OCI-LY7 (cell line): ENCODE measurements at regions not wholly inside any gene's neighbourhood (a gene's known extent, or its start where the extent isn't known, plus 50 kb on each side); places are given as distances from the start of the nearest gene placed in this dataset.
A peak's percentile ranks its signal among the peaks of the same experiment; 100 is the strongest.

Source experiments
- BruUV-seq: library from RNA; stranded (reverse); fragments of 400-500 nt; replicated peaks from 2 replicates; lab custom pipeline; 2021; lab: Mats Ljungman, UMichigan
- CTCF ChIA-PET: fragments of 300-600 bp; sonication (Branson Sonifier 250); formaldehyde crosslinking; loops from one replicate; lab custom pipeline; 2022; ENCODE audit warnings: antibody characterized with exemption; ENCODE audit not compliant: unreplicated experiment; lab: Charles Lee
- POLR2A ChIA-PET: fragments of 300-600 bp; sonication (Branson Sonifier 250); formaldehyde crosslinking; loops from one replicate; lab custom pipeline; 2022; ENCODE audit warnings: antibody characterized with exemption; lab: Charles Lee
- DNase-seq: peaks from one replicate; pipeline ENCODE4 v3.0.0-alpha.2; 2015; ENCODE audit warnings: low spot score
- H2AFZ ChIP-seq: fragments of 200-600 bp; sonication (generic), shearing (Covaris generic); 2 replicates; pipeline ENCODE4 v1.6.1; 2014; ENCODE audit warnings: mild to moderate bottlenecking, antibody characterized with exemption, low read length, moderate library complexity
- H3K27ac ChIP-seq: fragments of 200-600 bp; sonication (generic); 2 replicates; pipeline ENCODE4 v1.5.1; 2014; ENCODE audit warnings: mixed run types, low read depth, mild to moderate bottlenecking, moderate library complexity, low read length, inconsistent platforms; ENCODE audit not compliant: poor library complexity, severe bottlenecking
- H3K36me3 ChIP-seq: fragments of 200-600 bp; sonication (generic); 2 replicates; pipeline ENCODE4 v1.6.1; 2014; ENCODE audit warnings: mild to moderate bottlenecking, antibody characterized with exemption, low read length, moderate library complexity, mixed read lengths; ENCODE audit not compliant: insufficient read depth
- H3K4me1 ChIP-seq: fragments of 200-600 bp; sonication (generic); 2 replicates; pipeline ENCODE4 v1.5.1; 2014; ENCODE audit warnings: mild to moderate bottlenecking, low read length; ENCODE audit not compliant: insufficient read depth, poor library complexity, severe bottlenecking
- H3K4me2 ChIP-seq: fragments of 200-600 bp; sonication (generic); 2 replicates; pipeline ENCODE4 v1.6.1; 2014; ENCODE audit warnings: mild to moderate bottlenecking, low read length
- H3K4me3 ChIP-seq: fragments of 200-600 bp; sonication (generic); 2 replicates; pipeline ENCODE4 v1.5.1; 2014; ENCODE audit warnings: mild to moderate bottlenecking, low read depth, low read length; ENCODE audit not compliant: poor library complexity, severe bottlenecking
- H3K79me2 ChIP-seq: fragments of 200-600 bp; sonication (generic); 2 replicates; pipeline ENCODE4 v1.6.1; 2016; ENCODE audit warnings: low read depth, mild to moderate bottlenecking, low read length, moderate library complexity, mixed read lengths; ENCODE audit not compliant: insufficient read depth
- H3K9me2 ChIP-seq: fragments of 200-600 bp; sonication (generic); 2 replicates; pipeline ENCODE4 v1.6.1; 2016; ENCODE audit warnings: mild to moderate bottlenecking, low read length, mixed read lengths; ENCODE audit not compliant: insufficient read depth
- H3K9me3 ChIP-seq: fragments of 200-600 bp; sonication (generic); 2 replicates; pipeline ENCODE4 v1.6.1; 2014; ENCODE audit warnings: mild to moderate bottlenecking, mixed run types, low read length, mixed read lengths
- H4K20me1 ChIP-seq: fragments of 200-600 bp; sonication (generic); 2 replicates; pipeline ENCODE4 v1.6.1; 2014; ENCODE audit warnings: mild to moderate bottlenecking, antibody characterized with exemption, low read length, moderate library complexity, mixed read lengths; ENCODE audit not compliant: insufficient read depth
- CTCF ChIP-seq: fragments of 200-600 bp; sonication (generic); conservative IDR thresholded peaks from 2 replicates; pipeline ENCODE4 v1.5.1; 2014; ENCODE audit warnings: mild to moderate bottlenecking, antibody characterized with exemption, low read length, moderate library complexity, mixed read lengths
- EZH2phosphoT487 ChIP-seq: fragments of 200-600 bp; sonication (generic); IDR thresholded peaks from 2 replicates; pipeline ENCODE4 v1.6.1; 2018; ENCODE audit warnings: low read depth, borderline replicate concordance, mild to moderate bottlenecking, mixed run types, antibody characterized with exemption, low read length, moderate library complexity, mixed read lengths
- intact Hi-C: fragments of 100-400 bp; cut with micrococcal nuclease; formaldehyde crosslinking; loops from one replicate; pipeline ENCODE4 v1.10.0; 2022; ENCODE audit not compliant: unreplicated experiment

- TF ChIP-seq EZH2phosphoT487 (no peak), CTCF (no peak)
- Histone ChIP-seq H2AFZ (no peak overlapping the region), H3K9me2 (no peaks in the 10 kb centered on the region), H3K4me1 (no peaks in the 10 kb centered on the region), H3K36me3 (no peaks in the 10 kb centered on the region), H3K9me3 (no peaks in the 10 kb centered on the region), H3K4me3 (no peak overlapping the region), H3K27ac (no peak overlapping the region), H4K20me1 (no peaks in the 10 kb centered on the region), H3K79me2 (no peaks in the 10 kb centered on the region), H3K4me2 (no peak overlapping the region)
- POLR2A ChIA-PET = no interaction called here
- CTCF ChIA-PET = no interaction called here
- intact Hi-C loops = no loop called here
- BruUV-seq = no TSS peak
- DNase-seq = no peak
Observed at GRCh38 chr2:48098539-48098938, 192.2 kb upstream of the FBXO11 start.

GRCh38 chr2:48104418-48104817 is 198.1 kb upstream of the FBXO11 start:
- CTCF ChIA-PET = no interaction called here
- no peaks in the 10 kb centered on the region for H3K4me1 ChIP-seq
- no peaks in the 10 kb centered on the region for H3K79me2 ChIP-seq
- no peaks in the 10 kb centered on the region for H4K20me1 ChIP-seq
- intact Hi-C loops = loop anchor here (2.0 to 10.0 kb wide), 6 partner anchors 197 to 770 kb away; partner anchors contain the start of gene FBXO11
- no peaks in the 10 kb centered on the region for H3K9me3 ChIP-seq
- no peak overlapping the region for H3K4me3 ChIP-seq
- H3K27ac ChIP-seq = no peak overlapping the region
- no peak for DNase-seq
- H3K4me2 ChIP-seq = no peak overlapping the region
- H3K9me2 ChIP-seq = no peaks in the 10 kb centered on the region
- no peaks in the 10 kb centered on the region for H3K36me3 ChIP-seq
- H2AFZ ChIP-seq = no peak overlapping the region
- TF ChIP-seq CTCF = no peak
- TF ChIP-seq EZH2phosphoT487 = no peak
- no TSS peak for BruUV-seq
- POLR2A ChIA-PET = interaction anchor here (0.5 to 1.5 kb wide), 6 partner anchors 165 to 728 kb away, joined by 3 to 6 read pairs (median 3); no protein-coding TSS in a partner anchor

GRCh38 chr2:48105848-48106247 is 199.6 kb upstream of the FBXO11 start:
- H3K9me3 ChIP-seq = no peaks in the 10 kb centered on the region
- peak overlapping the region; percentile 22 for H3K4me3 ChIP-seq
- no peaks in the 10 kb centered on the region for H3K9me2 ChIP-seq
- POLR2A ChIA-PET = no interaction called here
- H3K4me1 ChIP-seq = no peaks in the 10 kb centered on the region
- intact Hi-C loops = loop anchor here (2.0 to 10.0 kb wide), 3 partner anchors 247 to 771 kb away; no protein-coding TSS in a partner anchor
- H3K4me2 ChIP-seq = peak overlapping the region; percentile 65
- CTCF ChIA-PET = no interaction called here
- no peaks in the 10 kb centered on the region for H3K36me3 ChIP-seq
- no peaks in the 10 kb centered on the region for H4K20me1 ChIP-seq
- DNase-seq = no peak
- no peak for TF ChIP-seq CTCF
- TF ChIP-seq EZH2phosphoT487 = no peak
- no peaks in the 10 kb centered on the region for H3K79me2 ChIP-seq
- no TSS peak for BruUV-seq
- no peak overlapping the region for H3K27ac ChIP-seq
- H2AFZ ChIP-seq = peak overlapping the region; percentile 17; the same call in 1 of the 2 replicates
